Suprapubic skin (tissue), 3 donors: ENCODE measurements at regions not wholly inside any gene's neighbourhood (a gene's known extent, or its start where the extent isn't known, plus 50 kb on each side); places are given as distances from the start of the nearest gene placed in this dataset.

Source experiments
- CTCF ChIP-seq, 2 donors: fragments of 200-600 bp in 1 of 2; fragments of 450-650 bp in 1 of 2; sonication (generic) in 1 of 2; IDR thresholded peaks; one replicate each; pipeline ENCODE4 v1.5.1; 2016 to 2019; ENCODE audit warnings: antibody characterized with exemption in 2 of 2, mild to moderate bottlenecking in 1 of 2, moderate library complexity in 1 of 2
- POLR2AphosphoS5 ChIP-seq, 3 donors: sonication (generic); formaldehyde crosslinking; IDR thresholded peaks; one replicate each; pipeline ENCODE4 v1.6.1; 2017; ENCODE audit warnings: antibody characterized with exemption in 3 of 3

DNA sequence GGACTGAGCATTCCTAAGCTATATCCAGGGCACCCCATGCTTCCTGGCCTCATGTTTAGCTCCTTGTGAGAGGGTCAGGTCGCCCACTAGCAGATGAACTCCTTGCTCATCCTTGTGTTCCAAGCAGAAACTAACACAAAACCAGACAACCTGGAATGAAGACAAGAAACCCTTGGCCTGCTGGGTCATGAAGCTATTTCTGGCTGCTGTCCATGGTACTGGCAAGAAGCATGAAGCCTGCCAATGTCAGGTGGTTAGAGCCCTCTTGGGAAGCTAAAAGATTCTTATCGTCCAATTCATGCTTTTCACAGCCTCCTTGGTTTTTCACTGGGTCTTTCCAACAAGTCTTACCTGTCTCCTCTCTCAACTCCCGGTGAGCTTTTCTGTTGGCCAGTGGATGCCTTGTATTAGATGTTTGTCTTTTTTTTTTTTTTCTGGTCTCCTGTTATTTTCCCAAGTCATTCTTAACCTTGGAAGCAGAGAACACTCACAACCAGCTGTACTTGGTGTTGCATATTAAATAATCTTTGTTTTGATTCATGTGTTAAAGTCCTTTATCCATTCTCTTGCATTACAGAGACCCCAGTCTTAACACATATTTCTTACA is 180.3 kb downstream of the ANKRD60 start:
- no peak for TF ChIP-seq CTCF (IDR thresholded peaks at IDR 0.05)
- TF ChIP-seq POLR2AphosphoS5 (IDR thresholded peaks at IDR 0.05): no peak
